GM21619 (cell line): ENCODE measurements at regions not wholly inside any gene's neighbourhood (a gene's known extent, or its start where the extent isn't known, plus 50 kb on each side); places are given as distances from the start of the nearest gene placed in this dataset.
"Not testable (repeated sequence)": the region's sequence is repeated elsewhere in the genome, so short reads cannot be mapped to it uniquely, and the experiment has no call there.

ENCODE experiments used
- ATAC-seq: cut with Tn5 transposase; IDR thresholded peaks from one replicate; pipeline ENCODE4 v1.9.1; 2021; ENCODE audit not compliant: unreplicated experiment

- no peak for ATAC-seq
Observed at GRCh38 chr20:60167812-60168211, 209.6 kb downstream of the CDH26 start.

DNA sequence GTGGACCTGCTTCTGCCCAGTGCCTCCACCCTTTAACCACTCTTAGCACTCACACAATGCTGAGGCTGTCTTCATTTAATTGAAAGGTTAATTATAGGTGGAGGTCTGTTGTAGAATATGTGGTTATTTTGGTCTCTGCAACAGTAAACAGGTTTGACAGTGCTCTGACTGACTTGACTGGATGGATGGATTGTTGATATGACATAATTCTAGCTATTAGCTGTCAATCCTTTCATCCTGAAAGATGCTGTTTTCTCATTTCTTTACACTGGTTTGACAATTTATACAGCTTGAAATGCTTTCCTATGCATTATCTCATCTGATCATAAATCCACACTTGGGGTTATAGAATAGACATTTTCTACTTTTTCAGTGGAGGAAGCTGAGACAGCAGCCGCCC lies 210.7 kb downstream of the CDH26 start:
- no peak for ATAC-seq

DNA sequence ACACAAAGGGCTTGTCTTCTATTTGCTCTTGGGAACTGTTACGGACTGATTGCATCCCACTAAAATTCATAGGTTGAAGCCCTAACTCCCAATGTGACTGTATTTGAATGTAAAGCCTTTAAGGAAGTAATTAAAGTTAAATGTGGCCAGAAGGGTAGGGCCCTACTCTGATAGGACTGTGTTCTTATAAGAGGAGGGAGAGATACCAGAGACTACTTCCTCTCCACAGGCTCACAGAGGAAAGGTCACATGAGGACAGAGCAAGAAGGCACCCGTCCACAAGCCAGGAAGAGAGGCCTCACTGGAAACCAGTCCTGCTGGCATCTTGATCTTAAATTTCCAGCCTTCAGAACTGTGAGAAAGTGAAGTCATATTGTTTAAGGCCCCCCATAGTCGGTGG lies 211.9 kb downstream of the CDH26 start:
- ATAC-seq = no peak

DNA sequence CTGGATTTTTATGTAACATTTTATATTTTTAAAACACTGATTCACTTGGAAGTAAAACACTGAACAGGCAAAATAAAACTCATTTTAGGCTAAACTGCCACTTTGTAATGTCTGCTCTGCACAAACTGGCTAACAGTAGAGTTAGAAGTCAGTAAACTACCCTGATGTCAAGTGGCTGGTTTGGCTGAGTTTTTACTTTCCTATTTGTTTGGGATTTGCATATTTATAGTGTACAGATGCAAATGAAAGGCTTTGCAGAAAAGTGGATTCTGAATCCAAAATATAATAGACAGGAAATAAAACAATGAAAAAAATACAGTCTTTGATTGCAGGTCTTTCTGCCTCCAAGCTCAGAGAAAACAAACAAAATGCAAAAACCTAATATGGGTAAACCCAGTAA lies 213.1 kb downstream of the CDH26 start:
- ATAC-seq = no peak

GRCh38 chr20:60171738-60172137 lies 213.5 kb downstream of the CDH26 start:
- no peak for ATAC-seq

- ATAC-seq = no peak
Observed at GRCh38 chr20:60172346-60172984, 214.2 kb downstream of the CDH26 start.

- ATAC-seq = no peak
Observed at GRCh38 chr20:60177080-60177479, 218.9 kb downstream of the CDH26 start.

DNA sequence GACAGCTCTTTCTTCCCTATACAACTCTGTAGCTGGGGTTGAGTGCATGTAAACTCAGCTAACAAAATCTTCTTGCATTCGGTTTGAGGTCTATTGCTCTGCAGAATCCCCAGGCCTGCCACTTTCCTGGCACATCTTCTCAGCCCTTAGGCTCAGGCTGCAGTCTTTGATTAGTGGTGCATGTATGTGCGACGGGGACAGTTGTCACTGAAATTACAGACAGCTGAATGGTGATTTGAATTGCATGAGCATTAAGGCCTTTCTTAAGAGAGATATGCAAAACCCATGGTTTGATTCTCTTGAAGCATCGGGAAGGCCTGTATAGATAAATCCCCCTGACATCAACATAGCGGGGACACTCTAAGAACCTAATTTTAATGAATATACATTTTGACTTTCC lies 222.8 kb downstream of the CDH26 start:
- no peak for ATAC-seq

DNA sequence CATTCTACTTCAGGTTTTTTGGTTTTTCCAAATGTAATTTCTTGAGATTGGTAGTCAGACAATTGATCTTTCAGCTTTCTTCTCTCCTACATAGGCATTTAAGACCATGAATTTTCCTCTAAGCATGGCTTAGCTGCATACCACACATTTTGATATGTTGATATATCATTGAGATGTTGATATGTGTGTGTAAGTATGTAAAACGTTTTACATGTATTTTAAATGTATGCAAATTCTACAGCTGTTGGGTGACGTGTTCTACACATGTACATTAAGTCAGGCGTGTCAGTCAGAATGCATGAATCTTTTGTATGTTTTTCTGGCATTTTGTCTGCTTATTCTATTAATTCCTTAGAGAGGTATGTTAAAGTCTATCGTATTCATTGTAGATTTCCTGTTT lies 228.2 kb downstream of the CDH26 start:
- ATAC-seq = no peak

DNA sequence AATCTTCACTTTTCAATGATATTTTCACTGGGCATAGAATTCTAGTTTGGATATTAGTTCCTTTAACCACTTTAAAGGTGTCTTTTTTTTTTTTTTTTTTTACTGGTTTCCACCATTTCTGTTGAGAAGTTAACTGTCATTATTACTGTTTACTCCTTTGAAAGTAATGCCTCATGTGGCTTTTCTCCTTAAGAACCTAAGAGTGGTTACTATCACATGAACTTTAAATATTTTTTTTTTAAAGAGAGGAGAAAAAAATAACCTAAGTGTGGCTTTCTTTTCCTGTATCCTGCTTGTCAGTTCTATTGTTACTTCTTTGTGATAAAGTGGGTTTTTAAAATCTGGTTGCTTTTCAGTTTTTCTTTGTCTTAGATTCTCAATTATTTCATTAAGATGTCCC lies 229.5 kb downstream of the CDH26 start:
- ATAC-seq = no peak

DNA sequence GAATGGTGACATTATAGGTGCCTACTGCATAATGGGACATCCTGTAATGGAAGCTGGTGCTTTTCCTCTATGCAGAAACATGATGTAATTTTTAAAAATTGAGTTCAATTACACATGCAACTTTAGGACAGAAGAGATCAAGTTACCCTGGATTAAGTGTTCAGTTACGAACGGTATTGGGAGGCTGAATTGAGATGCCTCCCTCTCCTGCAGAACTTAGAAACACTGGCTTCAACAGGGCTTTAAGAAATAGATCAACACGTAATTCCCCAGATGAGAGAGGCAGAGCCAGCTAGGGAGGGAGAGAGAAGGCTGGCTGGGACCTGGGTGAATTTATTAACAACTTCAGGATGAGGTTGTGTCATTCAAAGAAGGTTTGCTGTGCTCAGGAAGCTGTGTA lies 232.8 kb downstream of the CDH26 start:
- no peak for ATAC-seq

- no peak for ATAC-seq
Observed at GRCh38 chr20:60192326-60192725, 234.1 kb downstream of the CDH26 start.

DNA sequence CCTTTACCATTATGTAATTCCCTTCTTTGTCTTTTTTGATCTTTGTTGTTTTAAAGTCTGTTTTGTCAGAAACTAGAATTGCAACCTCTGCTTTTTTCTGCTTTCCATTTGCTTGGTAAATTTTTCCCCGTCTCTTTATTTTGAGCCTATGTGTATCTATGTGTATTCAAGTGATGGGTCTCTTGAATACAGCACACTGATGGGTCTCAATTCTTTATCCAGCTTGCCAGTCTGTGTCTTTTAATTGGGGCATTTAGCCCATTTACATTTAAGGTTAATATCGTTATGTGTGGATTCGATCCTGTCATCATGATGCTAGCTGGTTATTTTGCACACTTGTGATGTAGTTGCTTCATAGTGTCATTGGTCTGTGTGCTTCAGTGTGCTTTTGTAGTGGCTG lies 240.9 kb downstream of the CDH26 start:
- not testable (repeated sequence) for ATAC-seq

DNA sequence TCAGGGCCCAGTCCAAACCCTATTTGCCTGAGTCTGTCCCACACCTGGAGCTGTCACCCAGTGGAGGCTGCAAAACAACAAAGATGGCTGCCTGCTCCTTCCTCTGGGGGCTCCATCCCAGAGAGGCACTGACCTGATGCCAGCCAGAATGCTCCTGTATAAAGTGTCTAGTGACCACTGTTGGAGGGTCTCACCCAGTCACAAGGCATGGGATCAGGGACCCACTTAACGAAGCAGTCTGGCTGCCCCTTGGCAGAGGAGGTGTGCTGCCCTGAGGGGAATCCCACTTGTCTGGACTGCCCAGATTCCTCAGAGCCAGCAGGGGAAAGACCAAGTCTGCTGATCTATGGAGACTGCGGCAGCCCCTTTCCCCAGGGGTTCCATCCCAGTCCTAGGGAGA lies 241.6 kb downstream of the CDH26 start:
- ATAC-seq = no peak

DNA sequence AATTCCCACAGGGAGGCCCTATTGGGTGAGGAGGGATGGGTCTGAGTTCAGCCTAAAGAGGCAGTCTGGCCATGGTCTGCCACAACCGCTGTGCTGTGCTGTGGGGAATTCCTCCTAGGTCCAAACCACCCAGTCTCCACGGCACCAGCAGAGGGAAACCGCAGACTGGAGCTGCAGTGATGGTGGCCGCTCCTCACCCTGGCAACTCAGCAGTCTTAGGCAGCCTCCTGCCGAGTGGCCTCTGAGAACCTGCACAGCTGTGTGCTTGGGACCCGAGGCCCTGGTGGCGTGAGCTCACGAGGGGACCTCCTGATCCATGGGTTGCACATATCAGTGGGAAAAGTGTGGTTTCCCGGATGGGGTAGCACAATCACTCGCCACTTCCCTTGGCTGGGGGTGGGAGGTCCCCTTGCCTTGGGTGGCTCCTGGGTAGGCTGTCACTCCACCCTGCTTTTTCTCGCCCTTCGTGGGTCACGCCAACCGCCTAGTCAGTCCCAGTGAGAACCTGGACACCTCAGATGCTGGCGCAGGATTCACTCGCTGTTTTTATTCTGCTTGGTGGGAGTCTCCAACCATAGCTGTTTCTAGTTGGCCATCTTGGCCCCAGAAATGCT lies 242.2 kb downstream of the CDH26 start:
- no peak for ATAC-seq

DNA sequence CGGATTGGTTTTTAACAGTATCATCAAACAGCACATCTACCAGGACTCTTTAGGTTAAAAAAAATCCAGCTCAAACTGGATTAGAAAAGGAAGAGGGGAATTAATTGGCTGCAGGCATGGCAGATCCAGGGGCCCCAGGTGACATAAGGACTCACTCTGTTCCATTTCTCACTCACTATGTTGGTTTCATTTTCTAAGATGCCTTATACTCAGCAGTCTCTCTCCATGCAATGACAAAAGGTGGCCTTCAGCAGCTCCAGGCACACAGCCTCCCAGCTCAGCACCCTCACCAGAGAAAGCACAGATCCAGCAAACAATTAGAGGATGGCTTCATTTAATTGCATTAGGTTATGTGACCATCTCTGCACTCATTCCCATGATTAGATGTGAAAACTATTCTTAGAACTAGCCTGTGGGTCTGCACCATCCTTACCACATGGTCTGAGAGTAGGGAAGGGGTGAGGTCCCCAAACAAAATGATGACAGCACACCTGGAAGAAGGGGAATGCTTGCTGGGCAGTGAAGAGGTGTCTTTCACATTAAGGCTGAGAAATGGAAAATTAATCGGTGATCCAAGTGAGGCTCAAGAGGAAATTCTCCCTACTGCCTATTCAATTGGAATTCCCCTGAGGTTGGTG lies 243.1 kb downstream of the CDH26 start:
- ATAC-seq = no peak

GRCh38 chr20:60202046-60202445 lies 243.8 kb downstream of the CDH26 start:
- ATAC-seq = no peak

GRCh38 chr20:60203451-60203850 lies 245.2 kb downstream of the CDH26 start:
- no peak for ATAC-seq

GRCh38 chr20:60204601-60205000 lies 246.4 kb downstream of the CDH26 start:
- no peak for ATAC-seq

DNA sequence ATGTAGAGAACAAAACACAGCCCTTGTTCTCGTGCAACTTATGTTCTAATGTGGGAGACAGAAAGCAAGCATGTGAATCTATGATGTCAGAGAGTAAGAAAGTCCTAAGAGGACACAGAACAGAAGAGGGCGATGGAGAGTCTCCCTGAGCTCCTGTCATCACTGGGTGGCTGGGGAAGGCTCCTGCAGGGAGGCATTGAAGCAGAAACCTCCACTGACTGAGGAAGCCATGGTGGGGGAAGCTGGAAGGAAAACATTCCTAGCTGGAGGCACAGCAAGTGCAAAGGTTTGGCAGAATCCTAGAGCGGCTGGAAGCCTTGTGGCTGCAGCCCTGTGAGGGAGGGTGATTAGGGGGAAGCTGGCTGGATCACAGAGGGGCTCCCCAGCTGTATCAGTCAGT lies 248.0 kb downstream of the CDH26 start:
- no peak for ATAC-seq

DNA sequence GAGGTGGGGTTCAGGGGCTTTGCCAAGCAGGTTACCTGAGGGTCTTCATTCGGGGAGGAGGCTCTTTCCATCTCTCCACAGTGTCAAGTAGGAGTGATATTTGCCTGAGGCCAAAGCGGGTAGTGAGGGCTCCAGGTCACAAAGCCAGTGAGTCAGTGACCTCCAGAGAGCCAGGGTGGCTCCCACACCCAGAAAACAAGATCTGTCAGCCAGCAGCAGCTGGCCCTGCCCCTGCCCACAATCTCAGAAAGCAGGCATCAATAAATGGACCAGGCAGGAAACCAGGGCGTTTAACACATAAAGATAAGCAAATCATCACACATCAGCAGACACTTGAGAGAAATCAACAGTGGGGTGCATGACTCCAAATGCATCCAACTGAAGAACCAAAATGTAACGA lies 250.8 kb downstream of the CDH26 start:
- no peak for ATAC-seq

- no peak for ATAC-seq
Observed at GRCh38 chr20:60210779-60211617, 252.8 kb downstream of the CDH26 start.
